HEK293 (cell line): ENCODE measurements at regions not wholly inside any gene's neighbourhood (a gene's known extent, or its start where the extent isn't known, plus 50 kb on each side); places are given as distances from the start of the nearest gene placed in this dataset.
"Not testable (repeated sequence)": the region's sequence is repeated elsewhere in the genome, so short reads cannot be mapped to it uniquely, and the experiment has no call there.

Experiments
- CTCF ChIA-PET: fragments of 350-600 bp; formaldehyde crosslinking; extraction: SDS; loops from one replicate; lab custom pipeline; 2021; ENCODE audit warnings: antibody characterized with exemption; lab: Yijun Ruan, JAX
- POLR2A ChIA-PET: fragments of 300-600 bp; formaldehyde crosslinking; extraction: SDS; loops from one replicate; lab custom pipeline; 2020; ENCODE audit warnings: antibody characterized with exemption, inconsistent platforms; lab: Yijun Ruan, JAX
- H3K27ac ChIP-seq: fragments of 200-500 bp; sonication (Bioruptor generic); 2 replicates; pipeline ENCODE4 v1.5.1; 2014; ENCODE audit warnings: low read depth, low read length, control low read depth, inconsistent platforms; ENCODE audit errors: extremely low read depth
- H3K36me3 ChIP-seq, 2 experiments: fragments of 200-500 bp in 1 of 2; sonication (Bioruptor generic) in 1 of 2; 1 replicate in 1 of 2; 2 replicates in 1 of 2; pipeline ENCODE4 v1.5.1; 2014 to 2017; ENCODE audit warnings: inconsistent platforms in 2 of 2, low read length in 2 of 2; ENCODE audit not compliant: control insufficient read depth in 2 of 2, insufficient read depth in 1 of 2
- H3K4me1 ChIP-seq: fragments of 200-500 bp; sonication (Bioruptor generic); 2 replicates; pipeline ENCODE4 v1.5.1; 2014; ENCODE audit warnings: mild to moderate bottlenecking, low read length, inconsistent platforms; ENCODE audit not compliant: control insufficient read depth, insufficient read depth
- H3K4me3 ChIP-seq: 2 replicates; pipeline ENCODE4 v1.5.1; 2011; ENCODE audit warnings: low read depth, mild to moderate bottlenecking, control low read depth, low read length, moderate library complexity
- H3K9me3 ChIP-seq: fragments of 200-500 bp; sonication (Bioruptor generic); 2 replicates; pipeline ENCODE4 v1.5.1; 2014; ENCODE audit warnings: low read depth, low read length, inconsistent platforms; ENCODE audit not compliant: control insufficient read depth, insufficient read depth
- BCL11A ChIP-seq: fragments of 450-650 bp; formaldehyde crosslinking; IDR thresholded peaks from 2 replicates; pipeline ENCODE4 v1.5.1; 2016; ENCODE audit warnings: low read depth, missing biosample characterization, missing genetic modification characterization
- FEZF1 ChIP-seq: fragments of 450-650 bp; formaldehyde crosslinking; IDR thresholded peaks from 2 replicates; pipeline ENCODE4 v1.5.1; 2016; ENCODE audit warnings: missing biosample characterization, missing genetic modification characterization
- GLI2 ChIP-seq: fragments of 450-650 bp; formaldehyde crosslinking; IDR thresholded peaks from 2 replicates; pipeline ENCODE4; 2017; ENCODE audit warnings: missing biosample characterization, missing genetic modification characterization, low read depth, borderline replicate concordance
- KLF7 ChIP-seq: fragments of 450-650 bp; formaldehyde crosslinking; IDR thresholded peaks from 2 replicates; pipeline ENCODE4 v1.5.1; 2016; ENCODE audit warnings: missing biosample characterization, missing genetic modification characterization, borderline replicate concordance
- KLF9 ChIP-seq: fragments of 450-650 bp; formaldehyde crosslinking; IDR thresholded peaks from 2 replicates; pipeline ENCODE4 v1.5.1; 2016; ENCODE audit warnings: missing biosample characterization, missing genetic modification characterization, low read depth
- MEIS1 ChIP-seq: sonication (generic); formaldehyde crosslinking; IDR thresholded peaks from 2 replicates; pipeline ENCODE4 v1.8.1; 2022; ENCODE audit warnings: missing genetic modification reagents, mild to moderate bottlenecking, borderline replicate concordance
- PRDM2 ChIP-seq: fragments of 450-650 bp; formaldehyde crosslinking; IDR thresholded peaks from 2 replicates; pipeline ENCODE4 v1.5.1; 2016; ENCODE audit warnings: missing biosample characterization, missing genetic modification characterization, borderline replicate concordance
- TRIM28 ChIP-seq: IDR thresholded peaks from 2 replicates; pipeline ENCODE4 v1.6.1; 2011; ENCODE audit warnings: low read length, control low read depth, borderline replicate concordance
- WT1 ChIP-seq: fragments of 450-650 bp; formaldehyde crosslinking; IDR thresholded peaks from 2 replicates; pipeline ENCODE4 v1.5.1; 2016; ENCODE audit warnings: missing biosample characterization, missing genetic modification characterization
- YY2 ChIP-seq: fragments of 450-650 bp; formaldehyde crosslinking; IDR thresholded peaks from 2 replicates; pipeline ENCODE4 v1.5.1; 2016; ENCODE audit warnings: missing biosample characterization, missing genetic modification characterization
- ZBTB11 ChIP-seq: fragments of 450-650 bp; formaldehyde crosslinking; conservative IDR thresholded peaks from 2 replicates; pipeline ENCODE4 v1.5.1; 2016; ENCODE audit warnings: low read depth, missing biosample characterization, missing genetic modification characterization
- ZBTB48 ChIP-seq: fragments of 450-650 bp; formaldehyde crosslinking; IDR thresholded peaks from 2 replicates; pipeline ENCODE4 v1.5.1; 2016; ENCODE audit warnings: missing biosample characterization, missing genetic modification characterization
- ZNF133 ChIP-seq: fragments of 450-650 bp; formaldehyde crosslinking; IDR thresholded peaks from 2 replicates; pipeline ENCODE4 v1.5.1; 2016; ENCODE audit warnings: missing biosample characterization, missing genetic modification characterization
- ZNF140 ChIP-seq: fragments of 450-650 bp; formaldehyde crosslinking; IDR thresholded peaks from 2 replicates; pipeline ENCODE4 v1.5.1; 2016; ENCODE audit warnings: missing biosample characterization, missing genetic modification characterization
- ZNF146 ChIP-seq: fragments of 450-650 bp; formaldehyde crosslinking; IDR thresholded peaks from 2 replicates; pipeline ENCODE4 v1.5.1; 2016; ENCODE audit warnings: missing biosample characterization, missing genetic modification characterization
- ZNF311 ChIP-seq: fragments of 450-650 bp; formaldehyde crosslinking; IDR thresholded peaks from 2 replicates; pipeline ENCODE4 v1.5.1; 2017; ENCODE audit warnings: missing biosample characterization, missing genetic modification characterization, borderline replicate concordance
- ZNF426 ChIP-seq: fragments of 450-650 bp; formaldehyde crosslinking; IDR thresholded peaks from 2 replicates; pipeline ENCODE4 v1.5.1; 2017; ENCODE audit warnings: missing biosample characterization, missing genetic modification characterization, mild to moderate bottlenecking, inconsistent platforms, moderate library complexity
- ZNF48 ChIP-seq: fragments of 450-650 bp; formaldehyde crosslinking; IDR thresholded peaks from 2 replicates; pipeline ENCODE4 v1.5.1; 2016; ENCODE audit warnings: missing biosample characterization, missing genetic modification characterization
- ZNF580 ChIP-seq: fragments of 450-650 bp; formaldehyde crosslinking; IDR thresholded peaks from 2 replicates; pipeline ENCODE4 v1.5.1; 2016; ENCODE audit warnings: missing biosample characterization, missing genetic modification characterization
- ZNF626 ChIP-seq: fragments of 450-650 bp; sonication (Bioruptor Pico); formaldehyde crosslinking; IDR thresholded peaks from 2 replicates; pipeline ENCODE4 v1.5.1; 2018; ENCODE audit warnings: missing biosample characterization, missing genetic modification characterization, inconsistent platforms
- ZNF701 ChIP-seq: fragments of 450-650 bp; formaldehyde crosslinking; IDR thresholded peaks from 2 replicates; pipeline ENCODE4 v1.5.1; 2016; ENCODE audit warnings: missing biosample characterization, missing genetic modification characterization
- ZNF776 ChIP-seq: fragments of 450-650 bp; formaldehyde crosslinking; IDR thresholded peaks from 2 replicates; pipeline ENCODE4 v1.5.0; 2017; ENCODE audit warnings: missing biosample characterization, missing genetic modification characterization, borderline replicate concordance

GRCh38 chr6:146985111-146985510, 219.1 kb upstream of the STXBP5 start (continued):
- TF ChIP-seq ZNF146 (tag by site-specific recombination) (no peak), YY2 (tag by site-specific recombination) (no peak), TRIM28 (peak; percentile 36; the same call in 1 of the 2 replicates), FEZF1 (0 out of 2 replicates have a peak, but pooled peaks have one; percentile 22), ZNF776 (tag by site-specific recombination) (no peak)
- TF ChIP-seq, all 188 proteins: peak for 6

GRCh38 chr6:146985966-146986365, 218.3 kb upstream of the STXBP5 start:
- no peaks in the 10 kb centered on the region for H3K9me3 ChIP-seq
- ChIA-PET POLR2A (no interaction called here), CTCF (no interaction called here)
- no peak for TF ChIP-seq KLF9 (tag by site-specific recombination)
- no peak for TF ChIP-seq ZBTB48
- TF ChIP-seq ZNF701: no peak
- TF ChIP-seq MEIS1 (CRISPR knock-in tag): no peak
- TF ChIP-seq ZNF580: 0 out of 2 replicates have a peak, but pooled peaks have one; percentile 11
- TF ChIP-seq ZBTB11 (tag by site-specific recombination): no peak
- TF ChIP-seq ZNF146 (tag by site-specific recombination): peak; percentile 57; the same call in 1 of the 2 replicates
- no peak for TF ChIP-seq ZNF140 (tag by site-specific recombination)
- no peak for TF ChIP-seq ZNF626 (tag by site-specific recombination)
- no peak for TF ChIP-seq ZNF133 (tag by site-specific recombination)
- no peaks in the 10 kb centered on the region for H3K36me3 ChIP-seq
- peaks cover 6% of the 10 kb centered on the region; the same call in 1 of the 2 replicates for H3K4me1 ChIP-seq
- H3K4me3 ChIP-seq: no peak overlapping the region
- no peak overlapping the region for H3K27ac ChIP-seq

GRCh38 chr6:146987938-146988337, 216.3 kb upstream of the STXBP5 start:
- POLR2A ChIA-PET, H3K36me3 ChIP-seq, H3K27ac ChIP-seq, H3K4me3 ChIP-seq, H3K4me1 ChIP-seq, H3K9me3 ChIP-seq, CTCF ChIA-PET: not testable (repeated sequence)

- H3K27ac ChIP-seq: no peak overlapping the region
- no peaks in the 10 kb centered on the region for H3K36me3 ChIP-seq
- peaks cover under 1% of the 10 kb centered on the region; the same call in 1 of the 2 replicates for H3K4me1 ChIP-seq
- POLR2A ChIA-PET: no interaction called here
- no peak overlapping the region for H3K4me3 ChIP-seq
- no peaks in the 10 kb centered on the region for H3K9me3 ChIP-seq
- CTCF ChIA-PET: no interaction called here
- TF ChIP-seq PRDM2 (no peak), MEIS1 (CRISPR knock-in tag) (no peak), ZNF311 (no peak), GLI2 (tag by site-specific recombination) (no peak), WT1 (no peak), KLF7 (no peak), ZNF48 (tag by site-specific recombination) (no peak), ZNF426 (tag by site-specific recombination) (no peak), BCL11A (tag by site-specific recombination) (no peak)
Measured at GRCh38 chr6:146989860-146990259, 214.4 kb upstream of the STXBP5 start.
